GM18868 (cell line): ENCODE measurements at regions not wholly inside any gene's neighbourhood (a gene's known extent, or its start where the extent isn't known, plus 50 kb on each side); places are given as distances from the start of the nearest gene placed in this dataset.

Source experiments
- ATAC-seq: cut with Tn5 transposase; IDR thresholded peaks from one replicate; pipeline ENCODE4 v1.9.1; 2021; ENCODE audit warnings: mild to moderate bottlenecking, moderate library complexity; ENCODE audit not compliant: unreplicated experiment

DNA sequence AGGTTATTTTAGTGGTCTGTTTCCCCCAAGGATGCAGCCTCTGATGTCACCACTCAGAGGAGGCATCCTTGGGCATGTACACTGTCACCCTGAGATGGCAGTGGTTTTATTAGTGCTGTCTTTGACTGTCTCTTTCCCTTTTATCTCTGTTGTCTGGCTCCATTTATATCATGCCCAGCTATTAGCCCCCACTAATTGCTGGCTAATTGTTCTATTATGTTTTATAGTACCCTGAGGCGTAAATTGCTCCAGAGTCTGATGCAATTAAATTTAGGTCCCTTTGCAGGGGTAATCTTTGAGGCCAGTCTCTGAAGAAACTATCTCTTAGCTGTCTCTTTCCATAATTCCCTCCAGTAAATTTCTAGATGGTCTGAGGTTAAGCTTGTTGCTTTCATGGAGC is 301.0 kb upstream of the KLHL29 start:
- no peak for ATAC-seq

DNA sequence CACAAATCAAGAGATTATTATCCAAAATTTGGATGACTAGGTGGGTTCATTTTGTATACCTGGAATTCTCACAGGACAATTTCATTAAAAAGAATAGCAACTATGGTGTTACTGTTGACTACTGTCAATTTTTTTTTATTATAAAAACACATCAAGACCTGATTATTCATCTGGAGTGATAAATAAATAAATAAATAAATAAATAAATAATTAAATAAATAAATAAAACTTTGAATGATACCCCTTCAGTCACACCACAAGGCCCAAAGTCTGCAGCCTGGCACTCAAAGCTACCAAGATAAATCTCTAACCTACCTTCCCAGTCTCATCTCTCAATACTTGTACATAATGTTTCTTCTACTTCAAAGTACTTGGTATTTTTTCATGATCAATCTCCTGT is 294.0 kb upstream of the KLHL29 start:
- no peak for ATAC-seq

- no peak for ATAC-seq
Observed at GRCh38 chr2:23091900-23092299, 293.1 kb upstream of the KLHL29 start.

GRCh38 chr2:23092831-23093230 is 292.1 kb upstream of the KLHL29 start:
- no peak for ATAC-seq

GRCh38 chr2:23093513-23093912 is 291.5 kb upstream of the KLHL29 start:
- no peak for ATAC-seq

DNA sequence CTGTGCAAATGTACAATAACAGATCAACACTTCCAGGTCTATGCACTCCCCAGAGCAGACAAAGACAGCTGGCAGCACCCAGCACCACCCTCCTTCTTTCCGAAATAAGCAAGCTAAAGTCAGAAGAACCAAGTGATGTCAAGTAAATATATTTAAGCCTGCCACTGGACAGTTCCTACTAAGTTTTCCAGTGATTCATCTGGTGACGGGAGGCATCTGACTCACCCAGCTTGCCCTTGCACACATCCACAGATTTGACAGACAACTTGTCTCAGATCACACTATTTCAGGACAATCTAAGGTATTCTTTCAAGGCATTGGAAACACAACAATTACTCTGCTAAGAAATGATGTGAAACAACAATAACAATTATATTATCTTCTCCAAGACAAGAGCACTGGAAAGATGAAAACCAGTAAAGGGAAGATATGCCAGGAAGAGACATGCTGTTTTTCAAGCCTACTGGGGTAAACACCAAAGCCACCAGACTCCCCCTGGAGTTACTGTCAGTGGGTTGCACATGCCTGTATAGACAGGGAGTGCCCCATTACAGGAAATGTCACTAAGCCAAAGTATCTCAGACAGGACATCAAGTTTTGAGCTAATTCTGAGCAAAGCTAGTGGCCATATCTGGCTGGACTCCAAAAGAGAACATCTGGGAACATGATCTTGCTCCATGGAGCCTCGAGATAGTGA is 287.9 kb upstream of the KLHL29 start:
- no peak for ATAC-seq

DNA sequence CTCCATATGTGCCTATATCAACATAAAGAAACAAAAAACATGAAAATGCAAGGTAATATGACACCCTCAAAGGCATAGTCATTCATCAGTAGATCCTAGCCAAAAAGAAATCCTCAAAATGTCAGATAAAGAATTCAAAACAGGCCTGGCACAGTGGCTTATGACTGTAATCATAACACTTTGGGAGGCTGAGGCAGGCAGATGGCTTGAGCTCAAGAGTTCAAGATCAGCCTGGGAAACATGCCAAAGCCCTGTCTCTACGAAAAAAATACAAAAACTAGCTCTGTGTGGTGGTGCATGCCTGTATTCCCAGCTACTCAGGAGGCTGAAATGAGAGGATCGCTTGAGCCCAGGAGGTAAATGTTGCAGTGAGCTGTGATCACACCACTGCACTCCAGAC is 284.6 kb upstream of the KLHL29 start:
- no peak for ATAC-seq

- no peak for ATAC-seq
Observed at GRCh38 chr2:23106242-23106785, 278.7 kb upstream of the KLHL29 start.

DNA sequence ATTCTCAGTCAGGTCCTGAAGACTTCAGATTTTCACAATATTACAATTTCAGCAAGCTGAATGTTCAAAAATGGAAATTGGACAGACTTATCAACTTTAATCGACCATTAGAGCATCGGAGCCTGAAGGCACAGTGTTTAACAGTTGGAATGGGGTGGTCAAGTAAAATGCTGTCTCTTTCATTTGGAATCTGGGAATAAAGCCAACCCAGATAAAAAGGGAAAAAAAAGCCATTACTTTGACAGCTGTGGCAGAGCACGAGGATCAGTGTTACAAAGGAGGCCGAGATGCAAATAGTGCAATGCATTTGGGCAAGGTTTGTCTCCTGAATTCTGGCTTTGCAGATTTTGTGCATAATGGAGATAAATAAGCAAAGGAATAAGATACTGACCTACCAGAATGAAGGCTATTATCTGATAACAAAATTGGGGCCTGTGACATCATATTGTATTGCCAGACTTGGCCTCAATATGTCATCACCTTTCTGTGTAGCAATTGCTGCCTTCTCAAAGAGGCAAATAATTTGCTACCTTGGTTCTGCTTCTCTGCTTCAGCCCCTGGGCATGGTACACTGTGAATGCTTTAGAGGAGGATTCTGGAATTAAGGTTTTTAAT is 277.5 kb upstream of the KLHL29 start:
- no peak for ATAC-seq

- no peak for ATAC-seq
Observed at GRCh38 chr2:23111263-23111662, 273.7 kb upstream of the KLHL29 start.

DNA sequence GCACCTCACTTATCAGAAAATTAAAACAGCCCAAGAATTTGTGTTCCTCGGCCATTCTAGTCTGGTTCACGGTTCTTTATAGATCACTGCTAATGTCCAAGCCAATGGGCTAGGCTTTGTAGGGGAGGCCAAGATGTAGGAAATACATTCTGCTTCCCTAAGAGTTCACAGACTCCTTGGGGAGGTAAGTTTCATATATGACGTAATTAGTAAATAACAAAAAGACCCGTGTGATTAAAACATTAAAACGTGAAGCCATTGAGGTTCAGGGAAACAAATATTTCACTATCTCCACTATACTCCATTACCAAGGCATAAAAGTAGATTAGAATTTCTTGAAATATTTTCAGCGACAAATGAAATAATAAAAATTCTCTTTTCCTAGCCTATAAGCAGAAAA is 272.5 kb upstream of the KLHL29 start:
- ATAC-seq, result no peak

DNA sequence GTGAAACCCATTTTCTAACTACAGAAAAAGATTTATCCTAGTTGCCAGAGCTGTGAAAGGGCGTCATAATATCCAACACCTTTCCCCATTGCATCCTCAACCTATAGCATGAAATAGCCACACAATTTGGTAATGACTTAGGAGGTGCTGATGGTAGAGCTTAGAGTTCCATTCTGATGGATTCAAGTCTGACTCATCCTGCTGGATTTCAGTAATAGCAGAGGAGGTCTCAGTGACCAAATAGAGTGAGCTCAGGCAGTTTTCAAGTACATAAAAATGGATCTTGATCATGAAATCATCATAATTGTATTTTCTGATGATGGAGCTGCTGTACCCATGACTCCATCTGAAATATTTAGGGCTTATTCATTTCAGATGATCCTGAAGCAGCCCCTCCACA is 270.7 kb upstream of the KLHL29 start:
- no peak for ATAC-seq

GRCh38 chr2:23118313-23118712 is 266.7 kb upstream of the KLHL29 start:
- ATAC-seq, result no peak

DNA sequence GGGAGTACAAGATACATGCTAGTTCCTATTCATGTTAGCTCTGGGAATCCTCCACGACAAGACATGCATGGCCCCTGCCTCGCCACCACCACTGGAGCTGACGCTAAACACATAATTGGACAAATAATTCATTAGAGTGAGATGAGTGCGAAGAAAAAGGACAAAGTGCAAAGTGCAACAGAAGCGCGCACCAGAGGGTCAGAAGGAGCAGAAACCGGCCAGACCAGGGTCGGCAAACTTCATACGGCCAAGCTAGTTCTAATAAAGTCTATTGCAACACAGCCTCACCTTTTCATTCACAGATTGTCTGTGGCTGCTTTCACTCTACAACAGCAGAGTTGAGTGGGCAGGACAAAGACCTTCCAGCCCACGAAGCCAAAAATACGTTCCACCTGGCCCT is 266.1 kb upstream of the KLHL29 start:
- no peak for ATAC-seq

- no peak for ATAC-seq
Observed at GRCh38 chr2:23120161-23120560, 264.8 kb upstream of the KLHL29 start.

DNA sequence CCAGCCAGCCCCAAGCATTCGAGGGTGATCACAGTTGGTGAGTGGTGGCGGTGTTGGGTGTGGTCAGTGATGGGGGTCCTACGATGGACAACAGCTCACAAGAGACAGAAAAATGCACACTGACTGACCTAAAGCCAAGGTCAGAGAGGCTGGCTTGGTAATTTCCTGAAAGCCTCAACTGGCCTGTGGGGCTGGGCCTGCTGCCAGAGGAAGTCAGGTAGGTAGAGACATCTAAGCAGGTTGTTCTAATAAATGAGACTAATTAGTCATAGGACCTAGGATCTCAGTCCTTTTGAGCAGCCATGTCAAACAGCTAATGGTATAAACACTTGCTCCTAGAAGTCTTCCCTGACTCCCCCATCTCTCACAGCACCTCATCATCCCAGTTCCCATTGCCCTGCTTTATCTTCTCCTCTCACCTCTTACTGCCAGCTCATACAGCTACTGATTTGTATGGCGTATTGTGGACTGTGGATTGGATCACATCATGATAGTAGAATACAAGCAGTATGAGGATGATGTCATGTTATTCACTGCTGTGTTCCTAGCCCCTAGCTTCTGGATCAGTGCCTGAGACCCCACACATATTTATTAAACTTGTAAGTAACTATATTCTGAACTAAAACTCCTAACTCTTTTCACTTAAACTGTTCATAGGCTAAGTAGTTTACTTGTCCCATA is 262.9 kb upstream of the KLHL29 start:
- no peak for ATAC-seq

DNA sequence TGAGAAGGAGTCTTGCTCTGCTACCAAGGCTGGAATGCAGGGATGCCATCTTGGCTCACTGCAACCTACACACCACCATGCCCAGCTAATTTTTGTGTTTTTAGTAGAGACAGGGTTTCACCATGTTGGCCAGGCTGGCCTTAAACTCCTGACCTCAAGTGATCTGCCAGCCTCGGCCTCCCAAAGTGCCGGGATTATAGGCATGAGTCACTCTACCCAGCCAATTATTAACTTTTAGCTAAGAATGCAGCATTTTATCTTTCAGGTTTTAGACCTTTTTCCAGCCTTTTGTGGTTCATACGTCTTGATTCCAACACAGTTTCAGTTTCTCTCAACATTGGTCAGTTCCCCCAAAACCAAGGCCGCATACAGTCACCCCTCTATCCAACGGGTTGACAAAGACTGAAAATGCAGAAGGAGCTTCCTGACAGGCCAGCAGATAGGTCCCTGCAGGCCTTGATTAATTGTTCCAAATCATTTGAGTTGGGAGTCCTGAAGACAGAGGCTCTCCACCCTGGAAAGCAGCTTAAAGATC is 262.2 kb upstream of the KLHL29 start:
- ATAC-seq, result no peak

GRCh38 chr2:23123686-23124085 is 261.3 kb upstream of the KLHL29 start:
- no peak for ATAC-seq

DNA sequence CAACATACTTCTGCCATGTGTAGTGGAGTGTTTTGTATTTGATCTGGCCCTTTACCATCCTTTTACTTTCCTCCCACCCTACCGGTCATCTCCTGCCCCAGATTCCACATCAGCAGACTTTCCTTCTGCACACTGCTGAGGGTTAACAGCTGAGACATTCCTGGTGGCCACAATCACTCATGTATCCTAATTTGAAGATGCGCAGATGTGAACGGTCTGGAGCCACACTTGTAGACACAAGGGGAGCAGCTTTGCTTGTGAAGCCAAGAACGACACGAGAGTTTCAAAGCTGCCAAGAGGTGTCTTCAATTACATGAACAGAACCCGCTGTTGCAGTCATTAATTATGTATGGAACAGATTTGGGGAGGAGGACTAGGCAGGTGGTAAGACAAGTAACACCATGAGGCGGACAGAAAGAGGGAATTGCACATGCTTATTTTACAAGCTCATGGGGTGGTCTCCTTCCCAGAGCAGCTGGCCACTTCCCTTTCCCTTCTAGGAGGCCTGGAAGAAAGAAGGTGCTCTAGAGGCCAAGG is 260.7 kb upstream of the KLHL29 start:
- ATAC-seq, result no peak

DNA sequence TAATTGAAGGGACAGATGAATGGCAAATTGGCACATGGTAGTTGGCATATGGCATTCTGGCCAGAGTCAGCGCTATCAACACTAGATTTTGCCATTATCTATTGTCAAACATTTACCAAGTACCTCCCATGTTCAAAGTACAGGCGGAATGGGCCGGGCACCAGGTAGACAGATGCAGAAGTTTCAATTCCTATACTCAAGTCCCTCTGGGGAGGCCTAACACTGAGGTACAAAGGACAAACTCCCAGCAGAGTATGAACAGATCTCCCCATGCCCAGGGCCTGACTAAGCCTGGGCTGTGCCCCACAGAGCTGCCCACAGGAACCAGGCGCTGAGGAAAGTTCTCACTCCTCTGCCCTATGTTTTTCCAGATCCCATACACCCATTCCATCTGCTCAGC is 257.5 kb upstream of the KLHL29 start:
- no peak for ATAC-seq

DNA sequence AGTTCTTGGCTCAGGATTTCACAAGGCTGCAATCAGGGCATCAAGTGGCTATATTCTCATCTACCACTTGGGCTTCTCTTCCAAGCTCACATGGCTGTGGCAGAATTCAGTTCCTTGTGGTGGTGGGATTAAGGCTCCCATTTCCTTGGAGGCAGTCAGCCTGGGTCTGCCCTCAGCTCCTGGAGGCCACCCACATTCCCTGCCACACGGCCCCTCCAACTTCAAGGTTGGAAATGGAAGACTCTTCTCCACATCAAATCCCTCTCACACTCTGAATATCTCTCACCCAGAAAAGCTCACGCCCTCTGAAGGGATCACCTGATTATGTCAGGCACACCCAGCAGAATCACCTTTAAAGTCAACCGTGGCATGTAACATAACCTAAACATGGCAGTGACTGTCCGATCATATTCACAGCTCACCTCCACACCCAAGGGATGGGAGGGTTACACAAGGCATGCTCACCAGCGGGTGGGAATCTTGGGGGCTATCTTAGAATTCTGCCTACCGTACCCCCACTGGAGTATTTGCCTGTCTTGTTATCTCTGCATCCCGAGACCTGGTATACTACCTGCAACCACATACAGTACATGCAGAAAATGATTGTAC is 256.2 kb upstream of the KLHL29 start:
- ATAC-seq, result no peak
